Stomach (tissue), 8 donors: ENCODE measurements at regions not wholly inside any gene's neighbourhood (a gene's known extent, or its start where the extent isn't known, plus 50 kb on each side); places are given as distances from the start of the nearest gene placed in this dataset.

Experiments
- DNase-seq, 2 donors: peaks; one replicate each; pipeline versions ENCODE4 v3.0.0 to v3.0.0-alpha.2; 2013 to 2019
- H3K27ac ChIP-seq, 5 donors: fragments of 200-600 bp in 4 of 5; sonication (generic) in 4 of 5; one replicate each; pipeline ENCODE4 v1.5.1; 2013 to 2019; ENCODE audit warnings: mild to moderate bottlenecking in 1 of 5, moderate library complexity in 1 of 5
- H3K27me3 ChIP-seq, 3 donors: fragments of 200-600 bp; sonication (generic); one replicate each; pipeline ENCODE4 v1.5.1; 2017 to 2019; ENCODE audit warnings: mixed run types in 1 of 3
- H3K36me3 ChIP-seq, 4 donors: fragments of 200-600 bp; sonication (generic); 1 replicate in 3 of 4; 2 replicates in 1 of 4; pipeline ENCODE4 v1.5.1; 2016 to 2019
- H3K4me1 ChIP-seq, 4 donors: fragments of 200-600 bp; sonication (generic); one replicate each; pipeline ENCODE4 v1.5.1; 2016 to 2019
- H3K4me3 ChIP-seq, 4 donors: fragments of 200-600 bp; sonication (generic) in 3 of 4; one replicate each; pipeline ENCODE4 v1.5.1; 2016 to 2019; ENCODE audit warnings: mild to moderate bottlenecking in 1 of 4
- H3K9me3 ChIP-seq, 4 donors: fragments of 200-600 bp; sonication (generic); one replicate each; pipeline ENCODE4 v1.5.1; 2016 to 2019
- CTCF ChIP-seq, 7 experiments: fragments of 450-650 bp in 4 of 7; fragments of 200-600 bp in 3 of 7; sonication (generic) in 3 of 7; IDR thresholded peaks; one replicate each; pipeline ENCODE4 v1.5.1; 2016 to 2019; ENCODE audit warnings: antibody characterized with exemption in 7 of 7, control low read depth in 2 of 7, mild to moderate bottlenecking in 1 of 7
- EP300 ChIP-seq: sonication (generic); formaldehyde crosslinking; IDR thresholded peaks from one replicate; pipeline ENCODE4 v1.6.1; 2017; ENCODE audit warnings: antibody characterized with exemption
- POLR2A ChIP-seq, 4 donors: fragments of 450-650 bp; IDR thresholded peaks; one replicate each; pipeline ENCODE4 v1.6.1; 2016; ENCODE audit warnings: antibody characterized with exemption in 4 of 4, control low read depth in 2 of 4, mild to moderate bottlenecking in 1 of 4, moderate library complexity in 1 of 4
- POLR2AphosphoS5 ChIP-seq, 3 donors: sonication (generic); formaldehyde crosslinking; IDR thresholded peaks; one replicate each; pipeline ENCODE4 v1.6.1; 2016; ENCODE audit warnings: antibody characterized with exemption in 3 of 3
- WGBS, 5 donors: extraction: QIAGEN DNeasy Blood & Tissue Kit in 3 of 5; methylation state at CpG; one replicate each; pipeline versions ENCODE4 v1.1.5 to v1.1.7; 2013 to 2018; 5-methylcytosine and 5-hydroxymethylcytosine counted together
- intact Hi-C: fragments of 100-400 bp; cut with DNase I; formaldehyde crosslinking; loops from one replicate; pipeline ENCODE4 v1.15.1; 2023; ENCODE audit warnings: low total_unique reads
- donor health status: healthy with polysubstance abuse.
- donor health status: Bipolar disorder and iron deficiency.
- donor health status: healthy.

GRCh38 chr13:29959603-29960002, 109.2 kb upstream of the UBL3 start:
- TF ChIP-seq CTCF (IDR thresholded peaks at IDR 0.05) = no peak
- no peak overlapping the region for H3K4me3 ChIP-seq
- no peaks in the 10 kb centered on the region for H3K27me3 ChIP-seq
- no peaks in the 10 kb centered on the region for H3K36me3 ChIP-seq
- intact Hi-C loops = no loop called here
- H3K4me1 ChIP-seq = peaks cover 0 to 7% (median 0%) of the 10 kb centered on the region in 4 donors
- 93 to 97% (median 94%) methylated on average over 8 of the region's 8 CpGs for WGBS, 5 donors
- H3K27ac ChIP-seq = no peak overlapping the region
- H3K9me3 ChIP-seq = no peaks in the 10 kb centered on the region
- no peak for DNase-seq

- Histone ChIP-seq H3K27me3 (no peaks in the 10 kb centered on the region), H3K27ac (no peak overlapping the region), H3K4me1 (peaks cover 0 to 7% (median 0%) of the 10 kb centered on the region in 4 donors), H3K9me3 (no peaks in the 10 kb centered on the region), H3K36me3 (no peaks in the 10 kb centered on the region), H3K4me3 (no peak overlapping the region)
- 77 to 100% (median 88%) methylated on average over 1 of the region's 1 CpG for WGBS, 5 donors
- DNase-seq = no peak
- intact Hi-C loops = no loop called here
- TF ChIP-seq POLR2AphosphoS5 (IDR thresholded peaks at IDR 0.05) (no peak), POLR2A (IDR thresholded peaks at IDR 0.05) (no peak), EP300 (no peak), CTCF (IDR thresholded peaks at IDR 0.05) (no peak)
Observed at GRCh38 chr13:29959086-29959485, 108.7 kb upstream of the UBL3 start.

GRCh38 chr13:29958476-29958875, 108.1 kb upstream of the UBL3 start:
- Histone ChIP-seq H3K4me3 (no peak overlapping the region), H3K36me3 (no peaks in the 10 kb centered on the region), H3K4me1 (peaks cover 0 to 7% (median 0%) of the 10 kb centered on the region in 4 donors), H3K27ac (no peak overlapping the region), H3K9me3 (no peaks in the 10 kb centered on the region), H3K27me3 (no peaks in the 10 kb centered on the region)
- no peak for DNase-seq
- TF ChIP-seq POLR2A (IDR thresholded peaks at IDR 0.05) (no peak), POLR2AphosphoS5 (IDR thresholded peaks at IDR 0.05) (no peak), CTCF (IDR thresholded peaks at IDR 0.05) (no peak), EP300 (no peak)
- intact Hi-C loops = no loop called here
- 91 to 100% (median 93%) methylated on average over 3 of the region's 3 CpGs for WGBS, 5 donors

- intact Hi-C loops = no loop called here
- WGBS, 5 donors = 29 to 42% (median 35%) methylated on average over 8 of the region's 8 CpGs
- no peak for DNase-seq
- no peak overlapping the region for H3K27ac ChIP-seq
- H3K9me3 ChIP-seq = no peaks in the 10 kb centered on the region
- H3K36me3 ChIP-seq = no peaks in the 10 kb centered on the region
- no peak for TF ChIP-seq EP300
- TF ChIP-seq CTCF (IDR thresholded peaks at IDR 0.05) = no peak
- no peak for TF ChIP-seq POLR2A (IDR thresholded peaks at IDR 0.05)
- TF ChIP-seq POLR2AphosphoS5 (IDR thresholded peaks at IDR 0.05) = no peak
- H3K4me1 ChIP-seq = peaks cover 0 to 7% (median 0%) of the 10 kb centered on the region in 4 donors
- no peaks in the 10 kb centered on the region for H3K27me3 ChIP-seq
- peak overlapping the region in 1 of 4 donors; percentile 11 for H3K4me3 ChIP-seq
Observed at GRCh38 chr13:29957320-29957719, 106.9 kb upstream of the UBL3 start.
